H1 (cell line): ENCODE measurements at regions not wholly inside any gene's neighbourhood (a gene's known extent, or its start where the extent isn't known, plus 50 kb on each side); places are given as distances from the start of the nearest gene placed in this dataset.

Experiments
- BCL11A ChIP-seq, 2 experiments: IDR thresholded peaks; one replicate each; pipeline ENCODE4 v1.6.1; 2011; ENCODE audit warnings: low read depth in 2 of 2, low read length in 2 of 2, mild to moderate bottlenecking in 2 of 2
- CREB1 ChIP-seq: IDR thresholded peaks from 2 replicates; pipeline ENCODE4 v1.6.1; 2012; ENCODE audit warnings: inconsistent platforms
- SIRT6 ChIP-seq: IDR thresholded peaks from one replicate; pipeline ENCODE4 v1.7.1; 2012; ENCODE audit warnings: low read length, inconsistent platforms
- SP1 ChIP-seq: IDR thresholded peaks from 2 replicates; pipeline ENCODE4 v1.6.1; 2011; ENCODE audit warnings: low read depth, low read length
- TAF1 ChIP-seq: IDR thresholded peaks from 2 replicates; pipeline ENCODE4 v1.6.1; 2011; ENCODE audit warnings: mild to moderate bottlenecking, low read depth, low read length
- TF ChIP-seq, protein P1 (sequence below): IDR thresholded peaks from 2 replicates; pipeline ENCODE4 v1.6.1; 2012; ENCODE audit warnings: inconsistent platforms

GRCh38 chr6:140504776-140505175 is 1130.3 kb upstream of the CITED2 start (continued):
- TF ChIP-seq, protein P1, sequence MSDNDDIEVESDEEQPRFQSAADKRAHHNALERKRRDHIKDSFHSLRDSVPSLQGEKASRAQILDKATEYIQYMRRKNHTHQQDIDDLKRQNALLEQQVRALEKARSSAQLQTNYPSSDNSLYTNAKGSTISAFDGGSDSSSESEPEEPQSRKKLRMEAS = no peak
- TF ChIP-seq BCL11A (IDR thresholded peaks at IDR 0.05; ENCODE audit: low read depth in 2 of 2, low read length in 2 of 2) = no peak
- no peak for TF ChIP-seq TAF1
- no peak for TF ChIP-seq CREB1
- no peak for TF ChIP-seq SIRT6
- no peak for TF ChIP-seq SP1
